T follicular helper cell (primary cell): ENCODE measurements at regions not wholly inside any gene's neighbourhood (a gene's known extent, or its start where the extent isn't known, plus 50 kb on each side); places are given as distances from the start of the nearest gene placed in this dataset.
"Not testable (repeated sequence)": the region's sequence is repeated elsewhere in the genome, so short reads cannot be mapped to it uniquely, and the experiment has no call there.

ENCODE experiments used
- DNase-seq: peaks from one replicate; pipeline ENCODE4 v3.0.0-alpha.2; 2020; ENCODE audit warnings: low read depth

- no peak for DNase-seq
Measured at GRCh38 chr1:30460661-30461060, 262.7 kb downstream of the MATN1 start.

DNA sequence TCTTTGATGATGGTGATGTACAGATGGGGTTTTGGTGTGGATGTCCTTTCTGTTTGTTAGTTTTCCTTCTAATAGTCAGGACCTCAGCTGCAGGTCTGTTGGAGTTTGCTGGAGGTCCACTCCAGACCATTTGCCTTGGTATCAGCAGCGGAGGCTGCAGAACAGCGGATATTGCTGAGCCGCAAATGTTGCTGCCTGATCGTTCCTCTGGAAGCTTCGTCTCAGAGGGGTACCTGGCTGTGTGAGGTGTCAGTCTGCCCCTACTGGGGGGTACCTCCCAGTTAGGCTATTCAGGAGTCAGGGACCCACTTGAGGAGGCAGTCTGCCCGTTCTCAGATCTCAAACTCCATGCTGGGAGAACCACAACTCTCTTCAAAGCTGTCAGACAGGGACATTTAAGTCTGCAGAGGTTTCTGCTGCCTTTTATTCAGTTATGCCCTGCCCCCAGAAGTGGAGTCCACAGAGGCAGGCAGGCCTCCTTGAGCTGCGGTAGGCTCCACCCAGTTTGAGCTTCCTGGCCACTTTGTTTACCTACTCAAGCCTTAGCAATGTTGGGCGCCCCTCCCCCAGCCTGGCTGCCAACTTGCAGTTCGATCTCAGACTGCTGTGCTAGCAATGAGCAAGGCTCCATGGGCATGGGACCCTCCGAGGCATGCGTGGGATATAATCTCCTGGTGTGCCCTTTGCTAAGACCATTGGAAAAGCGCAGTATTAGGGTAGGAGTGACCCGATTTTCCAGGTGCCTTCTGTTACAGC lies 264.5 kb downstream of the MATN1 start:
- not testable (repeated sequence) for DNase-seq

DNA sequence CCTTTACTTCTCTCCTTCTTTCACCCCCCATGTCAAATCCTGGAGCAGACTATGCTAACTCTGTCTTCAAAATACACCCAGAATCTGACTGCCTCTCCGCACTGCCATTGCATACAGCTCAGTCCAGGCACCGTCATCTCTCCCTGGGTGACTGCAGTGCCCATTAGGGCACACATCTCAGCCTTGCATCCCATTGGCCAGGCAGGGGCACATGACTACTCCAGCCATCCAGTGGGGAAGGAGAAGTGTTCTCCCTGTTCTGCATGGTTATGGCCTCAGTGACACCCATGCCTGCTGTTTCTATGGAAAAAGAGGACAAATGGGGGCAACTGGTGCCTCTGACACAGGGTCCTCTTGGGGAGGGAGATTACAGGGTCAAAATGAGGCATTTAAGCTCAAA lies 270.5 kb downstream of the MATN1 start:
- no peak for DNase-seq

DNA sequence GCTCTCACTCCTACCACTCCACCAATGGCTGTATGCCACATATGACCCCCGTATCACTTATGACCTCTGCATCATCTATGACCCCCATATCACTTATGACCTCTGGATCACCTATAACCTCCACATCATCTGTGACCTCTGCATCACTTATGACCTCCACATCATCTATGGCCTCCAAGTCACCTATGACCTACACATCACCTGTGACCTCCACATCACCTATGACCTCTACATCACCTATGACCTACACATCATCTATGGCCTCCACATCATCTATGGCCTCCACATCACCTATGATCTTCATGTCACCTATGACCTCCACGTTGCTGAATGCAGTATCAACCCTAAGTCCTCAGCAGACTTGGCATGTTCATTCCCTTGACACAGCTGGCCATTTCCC lies 271.2 kb downstream of the MATN1 start:
- DNase-seq: no peak

DNA sequence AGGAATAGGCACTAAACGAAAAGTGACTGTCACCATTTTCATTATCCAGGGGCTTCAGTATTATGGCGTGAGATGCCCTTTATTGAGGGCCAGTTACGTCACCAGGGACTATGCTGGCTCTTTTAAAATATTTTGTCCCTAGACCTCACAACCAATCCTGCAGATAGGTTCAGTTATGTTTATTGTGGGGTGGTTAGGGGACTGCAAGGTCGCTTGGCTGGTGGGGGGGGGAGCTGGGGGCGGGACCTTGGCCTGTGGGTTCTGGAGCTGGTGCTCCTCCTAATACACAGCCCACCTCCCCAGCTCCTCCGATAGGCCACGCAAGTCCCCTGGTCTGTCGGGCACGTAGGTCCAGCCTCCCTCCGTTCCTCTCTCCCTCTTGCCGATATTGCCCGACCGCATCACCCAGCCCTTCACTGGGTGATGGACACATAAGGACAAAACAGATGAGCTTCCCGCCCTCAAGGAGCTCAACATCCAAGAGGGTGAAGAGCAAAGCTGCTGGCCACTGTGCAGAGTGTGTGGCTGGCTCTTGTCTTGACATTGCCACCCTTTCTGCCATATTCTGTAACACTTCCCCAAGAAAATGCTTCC lies 271.8 kb downstream of the MATN1 start:
- no peak for DNase-seq

- no peak for DNase-seq
Measured at GRCh38 chr1:30450818-30451233, 272.6 kb downstream of the MATN1 start.

- no peak for DNase-seq
Measured at GRCh38 chr1:30450148-30450817, 273.1 kb downstream of the MATN1 start.

DNA sequence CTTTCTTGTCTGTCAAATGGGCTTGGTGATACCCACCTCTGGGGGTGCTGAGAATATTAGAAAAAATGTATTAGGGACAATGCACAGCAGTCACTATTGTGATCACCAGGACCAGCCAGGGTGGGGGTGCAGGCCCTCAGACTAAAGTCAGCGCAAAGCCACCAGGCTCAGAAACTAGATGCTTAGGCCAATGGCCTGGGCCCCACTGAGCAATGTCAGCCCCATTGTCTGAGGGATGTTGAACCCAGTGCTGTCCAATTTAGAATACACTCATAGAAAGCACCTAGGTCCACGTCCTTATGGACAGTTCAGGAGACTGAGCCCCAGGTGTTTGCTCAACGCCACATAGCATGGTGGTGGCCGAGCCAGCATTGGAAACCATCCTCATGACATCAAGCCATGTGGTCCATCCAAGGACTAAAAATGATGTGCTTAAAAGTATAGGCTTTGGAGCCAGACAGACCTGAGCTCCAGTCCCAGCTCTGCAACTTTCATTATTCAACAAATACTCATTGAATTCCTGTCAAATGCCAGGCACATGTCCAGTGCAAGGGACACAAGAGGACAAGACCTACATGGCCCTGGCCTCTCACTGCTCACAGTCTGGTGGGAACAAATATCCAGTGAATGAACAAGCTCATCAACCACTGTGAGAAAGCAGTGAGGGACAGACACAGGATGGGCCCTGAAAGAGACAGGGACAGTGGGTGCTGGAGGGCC lies 273.8 kb downstream of the MATN1 start:
- no peak for DNase-seq

DNA sequence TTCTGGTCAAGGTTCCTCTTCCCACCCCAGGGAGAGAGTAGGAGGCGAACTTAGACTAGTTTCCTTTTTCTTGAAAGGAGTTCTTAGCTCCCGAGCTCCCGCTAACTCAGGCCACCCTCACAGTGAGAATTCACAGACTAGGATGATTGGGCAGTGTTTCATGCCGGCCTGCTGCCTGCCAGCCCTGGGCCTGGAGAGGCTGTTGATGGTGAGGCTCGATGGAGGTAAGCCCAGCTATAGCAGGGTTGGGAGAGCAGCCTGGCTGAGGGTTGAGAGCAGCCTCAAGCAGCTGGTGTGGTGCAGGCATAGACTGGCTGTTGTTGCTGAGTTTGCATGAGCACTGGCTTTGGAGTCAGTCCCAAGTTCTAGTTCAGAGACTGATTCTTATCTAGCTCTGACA lies 274.4 kb downstream of the MATN1 start:
- no peak for DNase-seq

GRCh38 chr1:30447701-30448100 lies 275.7 kb downstream of the MATN1 start:
- no peak for DNase-seq

- no peak for DNase-seq
Measured at GRCh38 chr1:30447080-30447479, 276.3 kb downstream of the MATN1 start.

DNA sequence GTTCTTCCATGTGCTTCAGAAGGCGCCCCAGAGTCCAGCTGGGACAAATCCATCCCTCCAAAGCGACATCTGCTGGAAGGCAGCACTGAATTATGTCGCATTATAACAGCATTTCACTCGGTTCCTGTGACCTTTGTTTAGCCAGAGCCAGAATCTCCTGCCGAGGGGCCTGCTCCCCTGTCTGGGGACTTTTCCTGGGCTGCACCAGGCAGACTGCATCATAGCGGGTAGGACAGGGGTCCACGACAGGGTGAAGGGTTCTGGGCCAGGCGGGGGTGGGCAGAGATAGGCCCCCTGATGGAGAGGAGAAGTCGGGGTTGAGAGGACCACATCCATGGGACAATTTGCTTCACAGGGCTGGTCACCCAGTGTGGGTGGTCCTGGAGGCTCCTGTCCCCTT lies 276.9 kb downstream of the MATN1 start:
- no peak for DNase-seq

DNA sequence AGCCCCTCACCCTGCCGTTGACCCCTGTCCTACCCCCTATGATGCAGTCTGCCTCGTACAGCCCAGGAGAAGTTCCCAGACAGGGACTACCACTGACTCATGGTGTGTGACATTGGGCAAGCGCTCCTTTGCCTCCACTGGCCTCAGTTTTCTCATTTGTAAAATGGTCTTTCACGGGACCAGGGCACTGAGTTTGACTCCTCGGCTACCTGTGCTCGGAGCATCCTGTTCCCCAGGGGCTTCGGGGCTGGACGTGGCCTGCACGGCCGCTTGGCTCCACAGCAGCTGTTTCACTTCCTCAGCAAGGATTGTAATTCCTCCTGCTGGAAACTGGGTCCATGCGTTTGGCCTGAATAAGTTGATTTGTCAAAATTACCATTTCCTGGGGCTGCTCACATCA lies 277.3 kb downstream of the MATN1 start:
- DNase-seq: no peak

- no peak for DNase-seq
Measured at GRCh38 chr1:30445449-30445848, 277.9 kb downstream of the MATN1 start.

- no peak for DNase-seq
Measured at GRCh38 chr1:30444850-30445249, 278.5 kb downstream of the MATN1 start.

- no peak for DNase-seq
Measured at GRCh38 chr1:30444401-30444800, 279.0 kb downstream of the MATN1 start.

DNA sequence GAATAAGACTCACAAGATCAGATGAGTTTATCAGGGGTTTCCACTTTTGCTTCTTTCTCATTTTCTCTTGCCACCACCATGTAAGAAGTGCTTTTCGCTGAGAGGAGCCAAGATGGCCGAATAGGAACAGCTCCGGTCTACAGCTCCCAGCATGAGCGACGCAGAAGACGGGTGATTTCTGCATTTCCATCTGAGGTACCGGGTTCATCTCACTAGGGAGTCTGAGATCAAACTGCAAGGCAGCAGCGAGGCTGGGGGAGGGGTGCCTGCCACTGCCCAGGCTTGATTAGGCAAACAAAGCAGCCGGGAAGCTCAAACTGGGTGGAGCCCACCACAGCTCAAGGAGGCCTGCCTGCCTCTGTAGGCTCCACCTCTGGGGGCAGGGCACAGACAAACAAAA lies 285.1 kb downstream of the MATN1 start:
- not testable (repeated sequence) for DNase-seq

GRCh38 chr1:30437059-30437576 lies 286.3 kb downstream of the MATN1 start:
- no peak for DNase-seq

DNA sequence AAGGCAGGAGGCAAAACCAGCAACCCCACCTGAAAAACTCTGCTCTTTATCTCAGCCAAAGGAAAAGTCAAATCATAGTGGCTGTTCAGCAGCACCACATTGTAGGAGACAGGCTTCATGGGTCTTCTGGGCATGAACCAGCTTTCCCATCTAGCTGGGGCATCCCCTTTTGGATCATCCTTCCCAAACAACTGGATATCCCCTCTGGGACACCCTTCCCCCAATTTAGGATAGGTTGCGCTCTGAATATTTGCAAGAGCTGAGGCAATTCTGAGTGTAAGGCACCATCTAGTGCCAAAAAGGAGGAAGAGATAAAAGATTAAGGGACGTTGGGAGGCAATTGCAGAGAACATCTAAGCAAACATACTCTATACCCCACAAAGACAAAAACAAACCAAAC lies 295.8 kb downstream of the MATN1 start:
- no peak for DNase-seq

GRCh38 chr1:30425046-30425445 lies 298.3 kb downstream of the MATN1 start:
- no peak for DNase-seq

DNA sequence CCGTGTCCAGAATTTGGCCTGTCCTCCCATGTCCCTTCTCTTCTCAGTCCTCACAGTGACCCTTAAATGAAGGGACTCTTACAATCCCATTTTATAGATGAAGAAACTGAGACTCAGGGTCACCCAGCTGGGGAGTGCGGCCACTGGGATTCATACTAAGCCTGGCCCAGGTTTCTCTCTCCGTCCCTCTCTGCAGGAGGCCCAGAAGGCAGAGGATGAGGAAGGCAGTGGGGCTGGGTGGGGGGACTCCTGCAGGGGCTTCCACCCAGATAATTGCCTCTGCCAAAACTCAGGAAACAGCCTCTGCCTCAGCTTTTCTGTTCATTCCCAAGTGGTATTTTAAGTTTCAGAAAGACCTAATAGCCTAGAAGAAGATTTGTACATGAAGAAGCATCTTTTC lies 299.8 kb downstream of the MATN1 start:
- no peak for DNase-seq

GRCh38 chr1:30422251-30422650 lies 301.1 kb downstream of the MATN1 start:
- no peak for DNase-seq
